ENCODE measurements at regions not wholly inside any gene's neighbourhood (a gene's known extent, or its start where the extent isn't known, plus 50 kb on each side); places are given as distances from the start of the nearest gene placed in this dataset.

- FAIRE-seq (peak; percentile 76), DNase-seq (ENCODE audit: insufficient read length) (no peak)
- no peak for TF ChIP-seq POLR2A (IDR thresholded peaks at IDR 0.05; ENCODE audit: low read depth, low read length)
- TF ChIP-seq POLR2AphosphoS5 (IDR thresholded peaks at IDR 0.05; ENCODE audit: low read depth, low read length): no peak
Measured at GRCh38 chr2:37551783-37552182, 119.7 kb downstream of the CDC42EP3 start.

GRCh38 chr2:37552339-37552738, 119.1 kb downstream of the CDC42EP3 start:
- no peak for DNase-seq (ENCODE audit: insufficient read length)
- TF ChIP-seq POLR2A (IDR thresholded peaks at IDR 0.05; ENCODE audit: low read depth, low read length) (no peak), POLR2AphosphoS5 (IDR thresholded peaks at IDR 0.05; ENCODE audit: low read depth, low read length) (no peak), TAF1 (IDR thresholded peaks at IDR 0.05; ENCODE audit: borderline replicate concordance, low read depth, low read length) (no peak)
- peak; percentile 21 for FAIRE-seq

- FAIRE-seq: no peak
- no peak for DNase-seq (ENCODE audit: insufficient read length)
- no peak for TF ChIP-seq POLR2AphosphoS5 (IDR thresholded peaks at IDR 0.05; ENCODE audit: low read depth, low read length)
- TF ChIP-seq POLR2A (IDR thresholded peaks at IDR 0.05; ENCODE audit: low read depth, low read length): no peak
- no peak for TF ChIP-seq TAF1 (IDR thresholded peaks at IDR 0.05; ENCODE audit: borderline replicate concordance, low read depth, low read length)
Measured at GRCh38 chr2:37553411-37554154, 117.9 kb downstream of the CDC42EP3 start.

- DNase-seq (ENCODE audit: insufficient read length) (no peak), FAIRE-seq (no peak)
- TF ChIP-seq POLR2A (IDR thresholded peaks at IDR 0.05; ENCODE audit: low read depth, low read length) (no peak), POLR2AphosphoS5 (IDR thresholded peaks at IDR 0.05; ENCODE audit: low read depth, low read length) (no peak), TAF1 (IDR thresholded peaks at IDR 0.05; ENCODE audit: borderline replicate concordance, low read depth, low read length) (no peak)
Measured at GRCh38 chr2:37554155-37554510, 117.3 kb downstream of the CDC42EP3 start.

- FAIRE-seq (no peak), DNase-seq (ENCODE audit: insufficient read length) (no peak)
- no peak for TF ChIP-seq POLR2AphosphoS5 (IDR thresholded peaks at IDR 0.05; ENCODE audit: low read depth, low read length)
- no peak for TF ChIP-seq TAF1 (IDR thresholded peaks at IDR 0.05; ENCODE audit: borderline replicate concordance, low read depth, low read length)
- TF ChIP-seq POLR2A (IDR thresholded peaks at IDR 0.05; ENCODE audit: low read depth, low read length): no peak
Measured at GRCh38 chr2:37554687-37555086, 116.8 kb downstream of the CDC42EP3 start.

- FAIRE-seq (peak; percentile 56), DNase-seq (ENCODE audit: insufficient read length) (no peak)
- TF ChIP-seq POLR2A (IDR thresholded peaks at IDR 0.05; ENCODE audit: low read depth, low read length) (0 out of 2 replicates have a peak, but pooled peaks have one; percentile 40), TAF1 (IDR thresholded peaks at IDR 0.05; ENCODE audit: borderline replicate concordance, low read depth, low read length) (no peak)
Measured at GRCh38 chr2:37555457-37555856, 116.0 kb downstream of the CDC42EP3 start.

- no peak for TF ChIP-seq POLR2A (IDR thresholded peaks at IDR 0.05; ENCODE audit: low read depth, low read length)
- TF ChIP-seq TAF1 (IDR thresholded peaks at IDR 0.05; ENCODE audit: borderline replicate concordance, low read depth, low read length): no peak
- no peak for TF ChIP-seq POLR2AphosphoS5 (IDR thresholded peaks at IDR 0.05; ENCODE audit: low read depth, low read length)
- DNase-seq (ENCODE audit: insufficient read length): no peak
- FAIRE-seq: no peak
Measured at GRCh38 chr2:37556256-37556655, 115.2 kb downstream of the CDC42EP3 start.

GRCh38 chr2:37558623-37559022, 112.8 kb downstream of the CDC42EP3 start:
- TF ChIP-seq POLR2A (IDR thresholded peaks at IDR 0.05; ENCODE audit: low read depth, low read length): peak; percentile 35; the same call in 1 of the 2 replicates
- no peak for TF ChIP-seq POLR2AphosphoS5 (IDR thresholded peaks at IDR 0.05; ENCODE audit: low read depth, low read length)
- DNase-seq (ENCODE audit: insufficient read length) (no peak), FAIRE-seq (no peak)

GRCh38 chr2:37560241-37560848, 111.1 kb downstream of the CDC42EP3 start:
- no peak for DNase-seq (ENCODE audit: insufficient read length)
- FAIRE-seq: no peak
- TF ChIP-seq POLR2A (IDR thresholded peaks at IDR 0.05; ENCODE audit: low read depth, low read length): no peak
- no peak for TF ChIP-seq POLR2AphosphoS5 (IDR thresholded peaks at IDR 0.05; ENCODE audit: low read depth, low read length)
- no peak for TF ChIP-seq TAF1 (IDR thresholded peaks at IDR 0.05; ENCODE audit: borderline replicate concordance, low read depth, low read length)

GRCh38 chr2:37560863-37561614, 110.4 kb downstream of the CDC42EP3 start:
- DNase-seq (ENCODE audit: insufficient read length): no peak
- TF ChIP-seq TAF1 (IDR thresholded peaks at IDR 0.05; ENCODE audit: borderline replicate concordance, low read depth, low read length): no peak
- TF ChIP-seq POLR2AphosphoS5 (IDR thresholded peaks at IDR 0.05; ENCODE audit: low read depth, low read length): no peak
- FAIRE-seq: no peak

GRCh38 chr2:37561615-37562569, 109.5 kb downstream of the CDC42EP3 start:
- DNase-seq (ENCODE audit: insufficient read length) (no peak), FAIRE-seq (no peak)
- TF ChIP-seq POLR2AphosphoS5 (IDR thresholded peaks at IDR 0.05; ENCODE audit: low read depth, low read length) (no peak), POLR2A (IDR thresholded peaks at IDR 0.05; ENCODE audit: low read depth, low read length) (no peak), TAF1 (IDR thresholded peaks at IDR 0.05; ENCODE audit: borderline replicate concordance, low read depth, low read length) (no peak)
